ENCODE measurements at regions not wholly inside any gene's neighbourhood (a gene's known extent, or its start where the extent isn't known, plus 50 kb on each side); places are given as distances from the start of the nearest gene placed in this dataset.
"Not testable (repeated sequence)": the region's sequence is repeated elsewhere in the genome, so short reads cannot be mapped to it uniquely, and the experiment has no call there.

GRCh38 chr5:84794486-84795035 lies 409.9 kb upstream of the EDIL3 start:
- intact Hi-C loops (cut with DNase I): no loop called here
- DNase-seq (ENCODE audit: low spot score): no peak
- no peak for ATAC-seq

GRCh38 chr5:84791730-84792129 lies 407.1 kb upstream of the EDIL3 start:
- intact Hi-C loops (cut with DNase I): no loop called here
- DNase-seq (ENCODE audit: low spot score): no peak

GRCh38 chr5:84791138-84791537 lies 406.5 kb upstream of the EDIL3 start:
- DNase-seq (ENCODE audit: low spot score) (no peak), ATAC-seq (no peak)
- intact Hi-C loops (cut with DNase I): no loop called here

More at GRCh38 chr5:84791730-84792129, 407.1 kb upstream of the EDIL3 start:
- no peak for ATAC-seq

- DNase-seq (ENCODE audit: low spot score) (no peak), ATAC-seq (no peak)
- intact Hi-C loops (cut with DNase I): no loop called here
Observed at GRCh38 chr5:84790406-84790805, 405.7 kb upstream of the EDIL3 start.

- ATAC-seq (no peak), DNase-seq (ENCODE audit: low spot score) (no peak)
- intact Hi-C loops (cut with DNase I): no loop called here
Observed at GRCh38 chr5:84783003-84783402, 398.3 kb upstream of the EDIL3 start.

GRCh38 chr5:84779186-84779585 lies 394.5 kb upstream of the EDIL3 start:
- no peak for DNase-seq (ENCODE audit: low spot score)
- intact Hi-C loops (cut with DNase I): no loop called here
- no peak for ATAC-seq

- DNase-seq (ENCODE audit: low spot score): no peak
- no peak for ATAC-seq
- intact Hi-C loops (cut with DNase I): no loop called here
Observed at GRCh38 chr5:84764227-84764626, 379.5 kb upstream of the EDIL3 start.

- ATAC-seq (no peak), DNase-seq (ENCODE audit: low spot score) (no peak)
- intact Hi-C loops (cut with DNase I): no loop called here
Observed at GRCh38 chr5:84758008-84758407, 373.3 kb upstream of the EDIL3 start.

- ATAC-seq: no peak
- no peak for DNase-seq (ENCODE audit: low spot score)
- intact Hi-C loops (cut with DNase I): loop anchor here (5.0 kb wide), 1 partner anchor 575 kb away; no protein-coding TSS in a partner anchor
Observed at GRCh38 chr5:84752780-84753179, 368.1 kb upstream of the EDIL3 start.

- no peak for ATAC-seq
- intact Hi-C loops (cut with DNase I): no loop called here
Observed at GRCh38 chr5:84748313-84748712, 363.6 kb upstream of the EDIL3 start.

GRCh38 chr5:84746280-84746679 lies 361.6 kb upstream of the EDIL3 start:
- ATAC-seq; DNase-seq (ENCODE audit: low spot score); intact Hi-C loops (cut with DNase I): not testable (repeated sequence)

More at GRCh38 chr5:84748313-84748712, 363.6 kb upstream of the EDIL3 start:
- DNase-seq (ENCODE audit: low spot score): no peak

GRCh38 chr5:84741056-84741455 lies 356.4 kb upstream of the EDIL3 start:
- ATAC-seq (no peak), DNase-seq (ENCODE audit: low spot score) (no peak)
- intact Hi-C loops (cut with DNase I): no loop called here

- intact Hi-C loops (cut with DNase I): no loop called here
- ATAC-seq: peak; percentile 51
Observed at GRCh38 chr5:84729326-84729725, 344.6 kb upstream of the EDIL3 start.

GRCh38 chr5:84727708-84728107 lies 343.0 kb upstream of the EDIL3 start:
- ATAC-seq (no peak), DNase-seq (ENCODE audit: low spot score) (no peak)
- intact Hi-C loops (cut with DNase I): no loop called here

More at GRCh38 chr5:84729326-84729725, 344.6 kb upstream of the EDIL3 start:
- DNase-seq (ENCODE audit: low spot score): no peak

GRCh38 chr5:84725946-84726570 lies 341.4 kb upstream of the EDIL3 start:
- no peak for DNase-seq (ENCODE audit: low spot score)

GRCh38 chr5:84724683-84725082 lies 340.0 kb upstream of the EDIL3 start:
- ATAC-seq (no peak), DNase-seq (ENCODE audit: low spot score) (no peak)

More at GRCh38 chr5:84725946-84726570, 341.4 kb upstream of the EDIL3 start:
- intact Hi-C loops (cut with DNase I): no loop called here
- no peak for ATAC-seq

GRCh38 chr5:84724181-84724580 lies 339.5 kb upstream of the EDIL3 start:
- DNase-seq (ENCODE audit: low spot score): no peak
- no peak for ATAC-seq
- intact Hi-C loops (cut with DNase I): no loop called here

More at GRCh38 chr5:84724683-84725082, 340.0 kb upstream of the EDIL3 start:
- intact Hi-C loops (cut with DNase I): no loop called here

- intact Hi-C loops (cut with DNase I): no loop called here
- ATAC-seq: no peak
Observed at GRCh38 chr5:84718377-84718776, 333.7 kb upstream of the EDIL3 start.

GRCh38 chr5:84715686-84716085 lies 331.0 kb upstream of the EDIL3 start:
- DNase-seq (ENCODE audit: low spot score): no peak
- ATAC-seq: no peak
- intact Hi-C loops (cut with DNase I): no loop called here

More at GRCh38 chr5:84718377-84718776, 333.7 kb upstream of the EDIL3 start:
- DNase-seq (ENCODE audit: low spot score): no peak

GRCh38 chr5:84715091-84715490 lies 330.4 kb upstream of the EDIL3 start:
- DNase-seq (ENCODE audit: low spot score): no peak
- ATAC-seq: no peak
- intact Hi-C loops (cut with DNase I): no loop called here

- intact Hi-C loops (cut with DNase I): no loop called here
- ATAC-seq: no peak
- DNase-seq (ENCODE audit: low spot score): no peak
Observed at GRCh38 chr5:84709075-84709474, 324.4 kb upstream of the EDIL3 start.

Data from sciatic nerve (tissue), 2 donors.